CD1c-positive myeloid dendritic cell (primary cell): ENCODE measurements at regions not wholly inside any gene's neighbourhood (a gene's known extent, or its start where the extent isn't known, plus 50 kb on each side); places are given as distances from the start of the nearest gene placed in this dataset.

Experiments used
- DNase-seq: peaks from one replicate; pipeline ENCODE4 v3.0.0-alpha.2; 2016; ENCODE audit errors: extremely low spot score

DNA sequence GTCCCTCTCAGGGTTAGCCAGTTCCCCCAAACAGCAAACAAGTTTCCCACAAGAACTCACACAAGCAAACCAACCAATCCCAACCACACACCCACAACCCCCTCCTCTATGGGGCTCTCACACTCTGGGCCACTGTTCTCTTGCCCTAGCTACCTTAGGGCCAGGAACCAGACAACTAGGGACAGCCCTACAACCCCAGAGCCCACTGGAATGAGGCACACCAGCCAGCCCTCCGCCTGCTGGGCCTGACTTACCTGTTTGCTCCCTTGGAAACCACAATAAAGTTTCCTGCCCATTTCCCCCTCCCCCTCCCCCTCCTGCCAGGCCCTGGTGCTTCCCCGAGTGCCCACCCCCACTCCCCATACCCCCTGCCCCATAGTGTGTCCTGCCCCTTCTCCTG is 132.6 kb downstream of the WDR11 start:
- DNase-seq = no peak

DNA sequence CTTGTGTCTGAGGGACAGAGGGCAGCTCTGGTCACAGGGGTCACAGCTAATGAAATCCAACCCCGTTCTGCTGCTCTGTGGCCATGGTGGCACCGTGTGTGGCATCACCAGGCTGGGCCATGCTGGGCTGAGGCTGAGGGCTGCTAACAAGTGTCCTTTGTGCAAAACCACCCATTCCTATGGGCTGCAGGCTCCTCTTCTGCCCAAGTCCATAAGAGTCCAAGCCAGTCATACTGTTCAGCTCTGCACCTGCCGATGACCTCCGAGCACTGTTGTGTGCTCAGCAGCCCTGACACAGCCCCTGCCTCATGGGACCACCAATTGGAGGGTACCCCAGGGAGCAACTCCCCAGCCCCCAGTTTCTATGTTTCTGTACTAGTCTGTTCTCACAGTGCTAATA is 133.1 kb downstream of the WDR11 start:
- DNase-seq = no peak

DNA sequence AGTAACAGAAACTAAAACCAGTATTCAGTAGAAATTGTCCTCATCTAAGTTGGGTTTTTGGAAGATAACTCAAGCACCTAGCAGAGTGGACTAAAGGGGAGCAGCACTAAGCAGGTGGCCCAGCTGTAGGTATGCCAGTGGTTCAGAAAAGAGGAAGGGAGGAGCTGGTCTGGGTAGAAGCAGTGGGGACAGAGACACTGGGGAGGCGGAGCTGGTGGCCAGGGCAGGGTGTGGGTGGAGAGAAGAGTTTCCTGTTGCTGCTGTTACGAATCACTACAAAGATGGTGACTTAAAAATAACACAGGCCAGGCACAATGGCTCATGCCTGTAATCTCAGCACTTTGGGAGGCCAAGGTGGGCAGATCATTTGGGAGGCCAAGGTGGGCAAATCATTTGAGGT is 136.2 kb downstream of the WDR11 start:
- DNase-seq = peak; percentile 3

- DNase-seq = no peak
Observed at GRCh38 chr10:120988751-120989150, 137.6 kb downstream of the WDR11 start.

GRCh38 chr10:120989279-120989678 is 138.1 kb downstream of the WDR11 start:
- DNase-seq = no peak

DNA sequence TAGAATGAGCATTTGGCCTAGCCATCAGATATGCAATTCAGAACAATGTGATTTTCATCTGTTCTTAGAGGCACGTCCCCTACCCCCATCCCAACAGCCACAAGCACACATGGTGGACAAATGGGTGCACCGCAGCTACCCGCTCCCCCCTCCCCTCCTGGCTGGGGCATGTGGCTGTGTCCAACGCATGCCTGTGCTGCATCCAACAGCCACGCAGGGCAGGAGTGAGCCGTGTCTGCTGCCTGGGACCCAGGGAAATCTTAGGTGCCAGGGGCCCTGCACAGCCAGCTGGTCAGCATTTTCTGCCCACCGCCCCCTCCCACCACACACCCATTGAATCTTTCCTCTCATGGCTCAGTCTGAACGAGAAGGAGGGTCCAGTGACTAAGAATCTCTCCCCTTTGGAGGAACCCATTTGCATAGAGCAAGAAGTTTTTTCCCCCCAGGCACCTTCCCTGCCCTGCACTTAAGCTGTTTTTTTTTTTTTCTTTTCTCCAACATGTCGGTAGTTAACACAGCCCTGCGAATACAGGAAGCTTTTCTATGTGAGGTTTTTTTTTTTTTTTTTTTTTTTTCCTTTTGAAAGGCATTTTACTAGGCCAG is 138.9 kb downstream of the WDR11 start:
- no peak for DNase-seq

DNA sequence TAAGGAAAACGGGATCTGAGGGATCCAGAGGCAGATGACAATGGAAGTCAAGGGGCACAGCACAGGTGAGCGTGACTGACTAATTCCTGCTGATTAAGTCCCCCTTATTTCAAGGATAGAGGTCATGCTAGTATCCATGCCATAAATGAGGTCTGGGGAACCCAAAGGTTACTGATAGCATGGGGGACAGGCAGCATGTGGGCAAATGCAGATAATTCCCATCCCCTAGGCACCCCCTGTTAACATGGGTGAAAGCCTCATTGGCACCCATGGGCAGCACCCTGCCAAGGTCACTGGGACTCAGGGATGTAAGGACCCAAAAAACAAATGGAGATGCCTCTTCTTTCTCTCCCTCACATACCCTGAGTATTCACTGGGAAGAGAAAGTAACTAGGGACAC is 139.7 kb downstream of the WDR11 start:
- DNase-seq = no peak

- DNase-seq = no peak
Observed at GRCh38 chr10:120993089-120993488, 141.9 kb downstream of the WDR11 start.

DNA sequence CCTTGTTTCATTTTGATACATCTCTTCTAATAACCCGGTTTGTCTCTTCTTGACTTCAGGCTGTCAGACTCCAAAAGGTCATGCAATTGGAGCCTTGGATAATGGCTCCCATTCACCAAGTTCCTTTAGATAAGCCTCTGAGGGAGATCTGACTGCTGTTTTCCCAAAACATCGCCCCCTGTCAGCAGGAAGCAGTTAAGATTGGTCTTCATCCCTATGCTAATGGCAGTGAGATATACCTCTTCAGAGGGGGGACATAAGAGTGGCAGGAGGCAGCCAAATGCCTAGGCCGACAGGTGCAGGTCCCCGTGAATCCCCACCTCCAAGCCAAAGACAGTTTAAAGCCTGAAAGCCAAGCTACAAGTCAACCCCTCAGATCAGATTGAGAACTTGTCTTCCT is 144.6 kb downstream of the WDR11 start:
- no peak for DNase-seq

- DNase-seq = no peak
Observed at GRCh38 chr10:120996456-120997034, 145.4 kb downstream of the WDR11 start.

DNA sequence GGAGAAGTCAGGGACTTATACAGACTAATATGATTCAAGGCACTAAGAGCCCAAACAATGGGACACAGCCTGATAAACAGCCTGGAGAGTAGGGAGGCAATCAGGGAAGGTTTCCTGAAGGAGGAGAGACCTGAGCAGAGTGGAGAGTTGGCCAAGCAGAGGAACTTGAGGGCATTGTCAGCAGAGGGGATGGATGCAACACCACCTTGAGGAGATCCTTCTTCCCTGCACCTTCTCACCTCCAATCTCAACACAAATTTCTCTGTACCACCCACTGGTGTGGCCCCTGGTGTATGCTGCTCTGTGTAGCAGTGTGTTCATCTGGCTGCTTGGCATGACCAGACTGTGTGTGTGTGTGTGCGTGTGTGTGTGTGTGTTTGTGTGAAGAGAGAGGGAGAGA is 146.2 kb downstream of the WDR11 start:
- DNase-seq = no peak

DNA sequence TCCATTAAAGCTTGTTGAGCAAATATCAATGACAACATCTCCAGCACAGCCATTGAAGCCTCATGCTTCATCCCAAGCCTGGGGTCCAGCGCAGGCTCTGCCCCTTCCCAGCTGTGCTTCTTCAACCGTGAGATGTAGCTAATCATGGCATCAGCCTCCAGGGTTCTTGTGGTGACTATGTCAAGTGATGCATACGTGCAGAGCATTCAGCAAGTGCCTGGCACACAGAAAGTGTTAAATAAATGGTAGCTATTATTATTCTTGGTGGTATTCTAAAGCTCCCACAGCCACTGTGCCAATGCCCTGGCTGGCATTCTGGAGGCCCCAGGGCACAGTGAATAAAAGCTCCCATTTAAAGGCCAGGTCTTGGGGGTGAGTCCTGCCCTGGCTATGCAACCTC is 146.6 kb downstream of the WDR11 start:
- no peak for DNase-seq

- DNase-seq = no peak
Observed at GRCh38 chr10:120998251-120998650, 147.1 kb downstream of the WDR11 start.

GRCh38 chr10:120998782-120999285 is 147.7 kb downstream of the WDR11 start:
- DNase-seq = no peak

DNA sequence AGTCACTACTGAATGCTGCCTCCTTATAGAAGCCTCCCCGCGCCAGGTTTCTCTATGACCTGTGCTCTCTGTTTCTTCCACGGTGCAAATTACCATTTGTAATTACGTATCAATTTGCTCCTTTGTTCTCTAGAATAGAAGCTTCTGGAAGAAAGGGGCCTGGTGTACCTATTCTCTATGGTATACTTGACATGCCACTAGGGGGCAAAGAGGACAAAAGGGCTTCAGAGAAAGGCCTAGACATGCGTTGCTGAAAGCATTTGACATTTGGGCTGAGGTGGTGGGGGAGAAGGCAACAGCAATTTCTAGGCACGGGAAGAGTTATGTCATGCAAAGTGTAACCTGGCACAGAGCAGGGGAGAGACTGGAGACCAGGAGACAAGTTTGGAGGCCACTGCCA is 148.7 kb downstream of the WDR11 start:
- DNase-seq = no peak

DNA sequence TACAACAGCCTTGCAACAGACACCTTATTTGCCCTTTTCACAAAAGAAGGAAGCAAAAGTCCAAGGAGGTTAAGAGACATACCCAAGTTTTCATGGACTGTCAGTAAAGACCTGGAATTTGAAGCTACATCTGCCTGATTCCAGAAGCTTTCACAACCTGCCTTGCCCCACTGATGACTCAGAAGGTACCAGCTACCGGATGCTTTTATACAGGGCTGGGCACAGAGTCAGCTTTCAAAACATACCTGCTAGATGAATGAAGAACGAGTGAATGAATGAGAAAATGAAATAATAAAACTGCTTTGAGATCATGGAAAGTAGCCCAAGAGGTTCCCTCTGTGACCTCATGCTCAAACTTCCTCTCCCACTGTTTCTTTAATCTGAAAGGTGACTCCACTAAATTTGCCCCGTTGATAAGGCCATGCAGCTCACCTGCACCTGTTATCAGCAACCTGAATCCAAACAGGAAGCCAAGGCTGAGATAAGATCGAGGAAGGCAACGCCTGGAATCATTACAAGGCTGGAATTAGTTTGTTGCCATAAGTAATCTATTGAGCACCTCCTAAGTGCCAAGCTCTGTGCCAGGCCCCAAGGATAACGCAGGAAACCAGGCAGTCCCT is 151.5 kb downstream of the WDR11 start:
- no peak for DNase-seq

DNA sequence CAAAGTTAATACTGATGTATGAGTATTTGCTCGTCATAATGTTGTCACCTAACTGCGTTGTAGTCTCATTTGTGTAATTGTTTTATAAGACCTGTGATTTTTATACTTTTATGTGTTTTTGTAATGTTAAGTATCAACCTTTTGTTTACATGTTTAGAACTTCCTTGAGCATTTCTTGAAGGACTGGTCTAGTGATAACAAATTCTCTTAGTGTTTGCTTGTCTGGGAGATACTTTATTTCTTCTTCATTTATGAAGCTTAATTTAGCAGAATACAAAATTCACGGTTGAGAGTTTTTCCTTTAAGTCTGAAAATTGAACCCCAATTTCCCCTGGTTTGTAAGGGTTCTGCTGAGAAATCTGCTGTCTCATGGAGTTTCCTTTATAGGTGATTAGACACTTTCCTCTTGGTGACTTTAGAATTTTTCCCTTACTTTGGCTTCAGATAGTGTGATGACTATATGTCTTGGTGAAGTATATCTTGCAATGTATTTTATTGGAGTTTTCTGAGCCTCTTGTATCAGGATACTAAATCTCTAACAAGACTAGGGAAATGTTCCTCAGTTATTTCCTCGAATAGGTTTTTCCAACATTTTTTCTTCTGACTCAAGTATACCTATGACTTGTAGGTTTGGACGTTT is 154.9 kb downstream of the WDR11 start:
- no peak for DNase-seq

DNA sequence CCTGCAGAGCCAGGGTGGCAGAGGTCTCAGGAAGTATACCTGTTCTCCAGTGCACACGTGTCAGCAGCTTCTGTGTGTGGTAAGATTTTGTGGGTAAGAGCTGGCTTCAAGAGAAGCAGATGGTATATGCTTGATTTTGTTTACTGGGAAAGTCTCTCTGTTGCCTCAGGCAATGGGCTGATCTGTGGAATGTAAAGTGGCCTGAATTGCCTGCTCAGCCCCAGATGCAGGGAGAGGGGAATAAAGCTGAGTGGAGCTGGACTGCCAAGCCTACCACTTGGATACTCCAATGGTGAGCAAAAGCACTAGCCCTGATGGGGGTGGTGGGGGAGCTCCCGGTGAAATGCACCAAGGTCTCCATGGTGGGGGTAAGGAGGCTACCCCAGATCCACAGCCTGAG is 156.1 kb downstream of the WDR11 start:
- no peak for DNase-seq

DNA sequence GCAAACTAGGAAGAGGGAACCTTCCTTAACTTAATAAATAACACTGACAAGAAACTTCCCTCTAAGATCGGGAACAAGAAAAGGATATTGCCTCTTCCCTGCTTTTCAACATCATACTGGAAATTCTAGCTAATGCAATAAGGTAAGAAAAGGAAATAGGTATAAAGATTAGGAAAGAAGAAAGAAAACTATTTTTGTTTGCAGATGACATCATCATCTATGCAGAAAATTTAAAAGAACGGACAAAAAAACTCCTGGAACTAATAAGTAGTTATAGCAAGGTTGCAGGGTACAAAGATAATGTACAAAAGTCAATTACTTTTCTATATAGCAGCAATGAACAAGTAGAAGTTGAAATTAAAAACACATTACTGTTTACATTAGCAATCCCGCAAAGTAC is 164.8 kb downstream of the WDR11 start:
- no peak for DNase-seq

DNA sequence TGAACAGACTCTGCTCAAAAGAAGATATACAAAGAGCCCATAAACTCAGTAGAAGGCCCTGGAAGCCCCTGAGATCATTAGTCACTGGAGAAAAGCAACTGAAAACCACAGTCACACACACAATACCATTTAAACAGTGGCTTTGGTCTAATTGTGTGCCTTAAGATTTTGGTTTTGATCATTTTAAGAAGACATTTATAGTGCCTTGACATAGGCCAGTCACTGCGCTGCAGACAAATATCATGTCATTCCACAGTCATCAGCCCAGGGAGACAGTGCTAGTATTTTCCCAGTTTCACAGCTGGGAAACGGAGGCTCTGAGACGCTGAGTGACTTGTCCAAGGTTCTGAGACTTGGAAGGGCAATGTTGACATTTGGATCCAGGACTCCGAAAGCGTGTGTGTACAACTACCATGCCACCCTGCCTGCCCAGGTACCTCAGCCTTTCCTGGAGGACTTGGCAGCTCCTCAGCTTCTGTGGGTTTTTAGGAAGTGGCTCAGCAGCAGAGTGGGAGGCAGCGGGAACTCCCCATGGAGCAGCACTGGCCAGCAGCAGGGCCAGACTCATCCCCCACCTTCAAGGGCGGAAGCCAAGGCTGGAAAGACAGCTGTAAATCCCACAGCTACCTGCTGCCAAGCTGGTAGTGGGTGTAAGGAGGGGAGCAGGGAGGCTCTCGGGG is 173.9 kb downstream of the WDR11 start:
- no peak for DNase-seq

GRCh38 chr10:121025731-121026130 is 174.6 kb downstream of the WDR11 start:
- DNase-seq = no peak

DNA sequence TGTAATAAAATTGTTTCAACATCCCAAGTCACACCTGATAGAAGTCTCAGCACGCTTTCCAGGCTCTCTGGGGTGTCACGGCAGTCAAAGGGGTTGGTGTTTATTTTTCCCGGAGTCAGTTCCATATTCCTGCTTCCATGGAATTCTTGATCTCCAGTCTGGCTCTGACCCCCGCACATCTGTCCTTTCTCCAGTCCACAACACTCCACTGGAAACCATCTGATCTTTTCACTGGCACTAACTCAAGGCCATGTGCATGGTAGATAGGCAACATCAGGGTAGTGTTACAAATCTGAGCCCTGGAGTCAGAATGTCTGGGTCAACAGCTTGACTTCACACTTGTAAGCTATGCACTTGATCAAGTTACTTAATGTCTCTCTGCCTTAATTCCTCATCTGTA is 176.2 kb downstream of the WDR11 start:
- no peak for DNase-seq
